ENCODE measurements at regions not wholly inside any gene's neighbourhood (a gene's known extent, or its start where the extent isn't known, plus 50 kb on each side); places are given as distances from the start of the nearest gene placed in this dataset.

DNA sequence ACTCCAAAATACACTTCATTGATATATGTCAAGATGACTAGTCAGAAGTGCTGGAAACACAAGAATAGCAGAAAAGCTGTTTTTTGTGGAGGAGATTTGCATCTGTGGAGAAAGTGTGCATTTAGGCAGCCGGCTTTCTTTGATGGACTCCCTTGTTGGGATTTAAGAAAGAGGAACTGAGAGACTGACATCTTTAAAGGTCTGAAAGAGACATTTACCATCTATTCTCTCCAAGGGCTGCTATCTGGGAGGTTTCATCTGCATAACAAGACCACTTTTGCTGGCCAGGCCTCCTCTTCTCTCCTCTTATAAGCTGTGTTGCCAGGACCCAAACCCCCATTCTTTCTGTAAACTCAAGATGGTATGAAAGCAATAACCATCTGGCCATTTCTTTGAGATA is 1065.0 kb downstream of the NLGN4X start:
- TF ChIP-seq USF2 (IDR thresholded peaks at IDR 0.05; ENCODE audit: low read depth, low read length) (no peak), CTCF (conservative IDR thresholded peaks at IDR 0.05; ENCODE audit: low read depth, low read length) (no peak), POLR2A (IDR thresholded peaks at IDR 0.05; ENCODE audit: low read depth, low read length) (no peak)

All from IMR-90 (cell line).